Lung (tissue), 11 donors: ENCODE measurements at regions not wholly inside any gene's neighbourhood (a gene's known extent, or its start where the extent isn't known, plus 50 kb on each side); places are given as distances from the start of the nearest gene placed in this dataset.

ENCODE experiments used
- ATAC-seq: fragments of 200-7000 bp; cut with Tn5 transposase; one replicate; pipeline ENCODE4 v1.9.1; 2020; ENCODE audit warnings: moderate number of reproducible peaks; ENCODE audit not compliant: insufficient read depth, low FRiP score
- DNase-seq, 3 donors: peaks; one replicate each; pipeline ENCODE4 v3.0.0-alpha.2; 2013 to 2017
- H3K27ac ChIP-seq, 2 donors: one replicate each; pipeline ENCODE4 v1.5.1; 2013; ENCODE audit warnings: mild to moderate bottlenecking in 2 of 2, moderate library complexity in 2 of 2, control low read depth in 1 of 2, inconsistent platforms in 1 of 2, low read depth in 1 of 2, low read length in 1 of 2
- H3K27me3 ChIP-seq, 3 donors: one replicate each; pipeline ENCODE4 v1.5.1; 2013; ENCODE audit warnings: low read length in 2 of 3; ENCODE audit not compliant: control insufficient read depth in 3 of 3, insufficient read depth in 3 of 3
- H3K36me3 ChIP-seq, 4 donors: one replicate each; pipeline ENCODE4 v1.5.1; 2013; ENCODE audit warnings: low read length in 4 of 4, mild to moderate bottlenecking in 1 of 4, moderate library complexity in 1 of 4; ENCODE audit not compliant: control insufficient read depth in 4 of 4, insufficient read depth in 4 of 4
- H3K4me1 ChIP-seq, 5 donors: one replicate each; pipeline ENCODE4 v1.5.1; 2013; ENCODE audit warnings: low read length in 5 of 5, mild to moderate bottlenecking in 2 of 5, moderate library complexity in 1 of 5; ENCODE audit not compliant: control insufficient read depth in 5 of 5, insufficient read depth in 5 of 5
- H3K4me3 ChIP-seq: one replicate; pipeline ENCODE4 v1.5.1; 2013; ENCODE audit warnings: mild to moderate bottlenecking, control low read depth, moderate library complexity
- H3K9ac ChIP-seq, 2 donors: one replicate each; pipeline ENCODE4 v1.5.1; 2013; ENCODE audit warnings: low read length in 2 of 2, control low read depth in 1 of 2; ENCODE audit not compliant: insufficient read depth in 1 of 2
- H3K9me3 ChIP-seq, 4 donors: one replicate each; pipeline ENCODE4 v1.5.1; 2013; ENCODE audit warnings: low read length in 3 of 4, mild to moderate bottlenecking in 1 of 4, moderate library complexity in 1 of 4; ENCODE audit not compliant: control insufficient read depth in 4 of 4, insufficient read depth in 3 of 4
- CTCF ChIP-seq: IDR thresholded peaks from 2 replicates; pipeline ENCODE4 v1.5.1; 2012; ENCODE audit warnings: mild to moderate bottlenecking; ENCODE audit errors: control extremely low read depth, extremely low read depth
- WGBS, 2 donors: extraction: QIAGEN DNeasy Blood & Tissue Kit; methylation state at CpG; one replicate each; pipeline ENCODE4 v1.1.7; 2013; 5-methylcytosine and 5-hydroxymethylcytosine counted together
- donor health status: control.
- donor health status: control.
- donor health status: Bipolar disorder and iron deficiency.
- donor health status: healthy.
- donor health status: DM: yes; HTN: yes; CAD: no.

- no peaks in the 10 kb centered on the region for H3K36me3 ChIP-seq
- no peak for TF ChIP-seq CTCF
- no peaks in the 10 kb centered on the region for H3K27me3 ChIP-seq
- H3K27ac ChIP-seq, result no peak overlapping the region
- no peak overlapping the region for H3K4me3 ChIP-seq
- no peaks in the 10 kb centered on the region for H3K4me1 ChIP-seq
- H3K9me3 ChIP-seq, result peaks cover 0 to 4% (median 0%) of the 10 kb centered on the region in 4 donors
- no peak overlapping the region for H3K9ac ChIP-seq
- no peak for ATAC-seq
- DNase-seq, result no peak
- WGBS, 2 donors, result 92 to 97% methylated on average over 2 of the region's 2 CpGs
These were observed 146.5 kb upstream of the DTNBP1 start for GRCh38 chr6:15809367-15809766.

GRCh38 chr6:15804164-15805154, 141.6 kb upstream of the DTNBP1 start:
- Histone ChIP-seq H3K4me3 (no peak overlapping the region), H3K9me3 (peaks cover 0 to 2% (median 0%) of the 10 kb centered on the region in 4 donors), H3K36me3 (no peaks in the 10 kb centered on the region), H3K27me3 (no peaks in the 10 kb centered on the region), H3K4me1 (no peaks in the 10 kb centered on the region), H3K27ac (no peak overlapping the region), H3K9ac (no peak overlapping the region)
- 62 to 73% methylated on average over 13 of the region's 13 CpGs for WGBS, 2 donors
- ATAC-seq, result no peak
- DNase-seq, result no peak
- TF ChIP-seq CTCF, result no peak

GRCh38 chr6:15802466-15802865, 139.6 kb upstream of the DTNBP1 start:
- Histone ChIP-seq H3K27me3 (no peaks in the 10 kb centered on the region), H3K27ac (no peak overlapping the region), H3K36me3 (no peaks in the 10 kb centered on the region), H3K9me3 (peaks cover 0 to 5% (median 0%) of the 10 kb centered on the region in 4 donors), H3K4me1 (no peaks in the 10 kb centered on the region), H3K9ac (no peak overlapping the region), H3K4me3 (no peak overlapping the region)
- 86 to 91% methylated on average over 5 of the region's 5 CpGs for WGBS, 2 donors
- no peak for ATAC-seq
- no peak for TF ChIP-seq CTCF
- no peak for DNase-seq
